ENCODE measurements at regions not wholly inside any gene's neighbourhood (a gene's known extent, or its start where the extent isn't known, plus 50 kb on each side); places are given as distances from the start of the nearest gene placed in this dataset.

GRCh38 chr20:61105395-61105794, 146.7 kb upstream of the CDH4 start:
- TF ChIP-seq CTCF (IDR thresholded peaks at IDR 0.05; ENCODE audit: unreplicated experiment), result no peak
- Mint-ChIP-seq H3K27me3 (ENCODE audit: insufficient read depth, unreplicated experiment) (peaks cover 86% of the 10 kb centered on the region), H3K4me1 (ENCODE audit: insufficient read depth, unreplicated experiment) (no peaks in the 10 kb centered on the region), H3K27ac (ENCODE audit: low read depth, unreplicated experiment) (no peak overlapping the region), H3K36me3 (ENCODE audit: insufficient read depth, unreplicated experiment) (no peaks in the 10 kb centered on the region), H3K4me3 (ENCODE audit: unreplicated experiment) (no peak overlapping the region), H3K9me3 (ENCODE audit: unreplicated experiment) (no peaks in the 10 kb centered on the region)
- ChIA-PET POLR2A (no interaction called here), CTCF (interaction anchor here (0.6 to 1.0 kb wide), 6 partner anchors 12 to 895 kb away, joined by 3 to 4 read pairs (median 3); no protein-coding TSS in a partner anchor)
- no peak for DNase-seq (ENCODE audit: unreplicated experiment)
- intact Hi-C loops (cut with micrococcal nuclease), result no loop called here
- BruUV-seq (replicated peaks), result no TSS peak

GRCh38 chr20:61106438-61106837, 145.6 kb upstream of the CDH4 start:
- ChIA-PET POLR2A (interaction anchor here (0.6 kb wide), 1 partner anchor 908 kb away, joined by 4 read pairs; no protein-coding TSS in a partner anchor), CTCF (interaction anchor here (0.6 kb wide), 1 partner anchor 11 kb away, joined by 3 read pairs; no protein-coding TSS in a partner anchor)
- intact Hi-C loops (cut with micrococcal nuclease), result no loop called here
- no TSS peak for BruUV-seq (replicated peaks)
- no peaks in the 10 kb centered on the region for H3K9me3 Mint-ChIP-seq (ENCODE audit: unreplicated experiment)
- peaks cover 86% of the 10 kb centered on the region for H3K27me3 Mint-ChIP-seq (ENCODE audit: insufficient read depth, unreplicated experiment)
- no peak for DNase-seq (ENCODE audit: unreplicated experiment)
- H3K27ac Mint-ChIP-seq (ENCODE audit: low read depth, unreplicated experiment), result no peak overlapping the region
- H3K36me3 Mint-ChIP-seq (ENCODE audit: insufficient read depth, unreplicated experiment), result no peaks in the 10 kb centered on the region
- H3K4me3 Mint-ChIP-seq (ENCODE audit: unreplicated experiment), result no peak overlapping the region
- H3K4me1 Mint-ChIP-seq (ENCODE audit: insufficient read depth, unreplicated experiment), result no peaks in the 10 kb centered on the region
- no peak for TF ChIP-seq CTCF (IDR thresholded peaks at IDR 0.05; ENCODE audit: unreplicated experiment)

GRCh38 chr20:61109221-61109805, 142.7 kb upstream of the CDH4 start:
- no peaks in the 10 kb centered on the region for H3K4me1 Mint-ChIP-seq (ENCODE audit: insufficient read depth, unreplicated experiment)
- ChIA-PET CTCF (interaction anchor here (0.6 to 0.7 kb wide), 3 partner anchors 26 to 898 kb away, joined by 3 read pairs; no protein-coding TSS in a partner anchor), POLR2A (interaction anchor here (0.6 kb wide), 2 partner anchors 116 to 724 kb away, joined by 3 to 7 read pairs; no protein-coding TSS in a partner anchor)
- intact Hi-C loops (cut with micrococcal nuclease), result no loop called here
- no peak overlapping the region for H3K4me3 Mint-ChIP-seq (ENCODE audit: unreplicated experiment)
- TF ChIP-seq CTCF (IDR thresholded peaks at IDR 0.05; ENCODE audit: unreplicated experiment), result no peak
- no peak for DNase-seq (ENCODE audit: unreplicated experiment)
- no peaks in the 10 kb centered on the region for H3K9me3 Mint-ChIP-seq (ENCODE audit: unreplicated experiment)
- H3K36me3 Mint-ChIP-seq (ENCODE audit: insufficient read depth, unreplicated experiment), result no peaks in the 10 kb centered on the region
- H3K27ac Mint-ChIP-seq (ENCODE audit: low read depth, unreplicated experiment), result no peak overlapping the region
- peaks cover 87% of the 10 kb centered on the region for H3K27me3 Mint-ChIP-seq (ENCODE audit: insufficient read depth, unreplicated experiment)
- BruUV-seq (replicated peaks), result no TSS peak

GRCh38 chr20:61112515-61112914, 139.5 kb upstream of the CDH4 start:
- Mint-ChIP-seq H3K9me3 (ENCODE audit: unreplicated experiment) (no peaks in the 10 kb centered on the region), H3K4me3 (ENCODE audit: unreplicated experiment) (no peak overlapping the region), H3K27ac (ENCODE audit: low read depth, unreplicated experiment) (no peak overlapping the region), H3K27me3 (ENCODE audit: insufficient read depth, unreplicated experiment) (peaks cover 78% of the 10 kb centered on the region), H3K36me3 (ENCODE audit: insufficient read depth, unreplicated experiment) (no peaks in the 10 kb centered on the region), H3K4me1 (ENCODE audit: insufficient read depth, unreplicated experiment) (no peaks in the 10 kb centered on the region)
- no peak for DNase-seq (ENCODE audit: unreplicated experiment)
- intact Hi-C loops (cut with micrococcal nuclease), result no loop called here
- no peak for TF ChIP-seq CTCF (IDR thresholded peaks at IDR 0.05; ENCODE audit: unreplicated experiment)
- ChIA-PET CTCF (interaction anchor here (0.5 kb wide), 1 partner anchor 619 kb away, joined by 3 read pairs; no protein-coding TSS in a partner anchor), POLR2A (no interaction called here)
- BruUV-seq (replicated peaks), result no TSS peak
